Endothelial cell of umbilical vein (primary cell): ENCODE measurements at regions not wholly inside any gene's neighbourhood (a gene's known extent, or its start where the extent isn't known, plus 50 kb on each side); places are given as distances from the start of the nearest gene placed in this dataset.

ENCODE experiments used
- CTCF ChIP-seq, 2 donors: IDR thresholded peaks; 1 replicate in 1 of 2; 2 replicates in 1 of 2; pipeline ENCODE4 v1.5.1; 2011; ENCODE audit warnings: low read length in 2 of 2, mild to moderate bottlenecking in 2 of 2, moderate library complexity in 2 of 2, control low read depth in 1 of 2, inconsistent platforms in 1 of 2, low read depth in 1 of 2; ENCODE audit not compliant: insufficient read depth in 1 of 2; ENCODE audit errors: extremely low read depth in 1 of 2
- EZH2 ChIP-seq: IDR thresholded peaks from 2 replicates; pipeline ENCODE4 v1.6.1; 2012; ENCODE audit warnings: borderline replicate concordance, low read depth, mild to moderate bottlenecking, moderate library complexity, low read length, inconsistent platforms; ENCODE audit not compliant: severe bottlenecking
- GATA2 ChIP-seq: IDR thresholded peaks from 2 replicates; pipeline ENCODE4 v1.7.0; 2011; ENCODE audit warnings: low read depth, mild to moderate bottlenecking, moderate library complexity, mixed read lengths, low read length; ENCODE audit not compliant: insufficient read length, insufficient read depth
- JUN ChIP-seq: IDR thresholded peaks from 2 replicates; pipeline ENCODE4 v1.6.1; 2011; ENCODE audit warnings: borderline replicate concordance, low read depth; ENCODE audit not compliant: insufficient read length, insufficient read depth
- MAX ChIP-seq: IDR thresholded peaks from 2 replicates; pipeline ENCODE4 v1.6.1; 2011; ENCODE audit not compliant: insufficient read depth, insufficient read length
- MYC ChIP-seq: IDR thresholded peaks from one replicate; pipeline ENCODE4 v1.6.1; 2011; ENCODE audit warnings: mild to moderate bottlenecking, low read depth, low read length
- POLR2A ChIP-seq: IDR thresholded peaks from 2 replicates; pipeline ENCODE4 v1.6.1; 2012; ENCODE audit warnings: low read depth, mild to moderate bottlenecking, control low read depth, low read length
- POLR2AphosphoS5 ChIP-seq: IDR thresholded peaks from 2 replicates; pipeline ENCODE4 v1.6.1; 2012; ENCODE audit warnings: low read depth, mild to moderate bottlenecking, control low read depth, low read length, moderate library complexity; ENCODE audit not compliant: insufficient read depth

GRCh38 chr6:54009052-54009654, 102.1 kb upstream of the MLIP start:
- TF ChIP-seq POLR2A = no peak
- no peak for TF ChIP-seq CTCF (IDR thresholded peaks at IDR 0.05; ENCODE audit: extremely low read depth in 1 of 2, insufficient read depth in 1 of 2, low read depth in 1 of 2, low read length in 2 of 2)
- no peak for TF ChIP-seq EZH2
- no peak for TF ChIP-seq POLR2AphosphoS5
- no peak for TF ChIP-seq JUN
- TF ChIP-seq GATA2 = no peak
- TF ChIP-seq MYC = no peak
- no peak for TF ChIP-seq MAX
